PFSK-1 (cell line): ENCODE measurements at regions not wholly inside any gene's neighbourhood (a gene's known extent, or its start where the extent isn't known, plus 50 kb on each side); places are given as distances from the start of the nearest gene placed in this dataset.

Experiments
- POLR2AphosphoS5 ChIP-seq: IDR thresholded peaks from 2 replicates; pipeline ENCODE4 v1.6.1; 2012; ENCODE audit warnings: low read depth, mild to moderate bottlenecking, control low read depth, low read length, moderate library complexity
- REST ChIP-seq, 2 experiments: IDR thresholded peaks; 2 replicates each; pipeline versions ENCODE4 v1.6.1 to v1.8.0; 2011 to 2012; ENCODE audit warnings: low read depth in 2 of 2, low read length in 2 of 2, control low read depth in 1 of 2, inconsistent platforms in 1 of 2, mild to moderate bottlenecking in 1 of 2, moderate library complexity in 1 of 2; ENCODE audit not compliant: insufficient read depth in 1 of 2

DNA sequence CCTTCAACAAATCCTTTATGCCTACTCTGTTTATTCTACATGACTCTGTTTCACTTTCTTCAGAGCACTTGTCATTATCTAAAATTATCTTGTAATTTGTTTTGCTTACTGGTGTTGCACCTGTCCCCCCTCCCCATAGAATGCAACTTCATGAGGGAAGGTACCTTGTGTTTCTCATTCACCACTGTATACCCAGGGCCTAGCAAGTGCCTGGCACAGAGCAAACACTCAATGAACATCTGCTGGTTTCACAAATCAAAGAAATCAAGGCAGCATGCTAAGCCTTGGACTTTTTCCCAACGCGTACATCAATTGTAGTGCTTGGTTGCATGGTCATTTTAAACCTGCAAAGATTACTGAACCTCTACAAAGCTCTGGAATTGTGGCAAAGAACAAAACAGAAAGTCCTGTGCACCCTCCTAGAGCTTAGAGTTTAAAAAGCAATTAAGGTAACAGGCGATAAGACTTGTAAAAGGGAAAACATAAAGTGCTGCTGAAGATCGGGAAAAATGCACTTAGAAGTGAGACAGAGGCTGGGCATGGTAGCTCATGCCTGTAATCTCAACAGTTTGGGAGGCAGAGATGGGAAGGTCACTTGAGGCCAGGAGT is 479.1 kb downstream of the MED13L start:
- TF ChIP-seq REST (IDR thresholded peaks at IDR 0.05; ENCODE audit: insufficient read depth in 1 of 2, low read depth in 2 of 2, low read length in 2 of 2) (no peak), POLR2AphosphoS5 (no peak)
